H9 (cell line): ENCODE measurements at regions not wholly inside any gene's neighbourhood (a gene's known extent, or its start where the extent isn't known, plus 50 kb on each side); places are given as distances from the start of the nearest gene placed in this dataset.

ENCODE experiments used
- DNase-seq: peaks from one replicate; pipeline ENCODE4 v3.0.0-alpha.2; 2017
- H2AFZ ChIP-seq: one replicate; pipeline ENCODE4 v1.6.1; 2013; ENCODE audit warnings: mild to moderate bottlenecking, low read length, control low read depth, moderate library complexity
- H2AK5ac ChIP-seq: 2 replicates; pipeline ENCODE4 v1.6.1; 2013; ENCODE audit warnings: low read length, control low read depth, mixed read lengths; ENCODE audit not compliant: insufficient read length
- H2BK120ac ChIP-seq: one replicate; pipeline ENCODE4 v1.6.1; 2013; ENCODE audit warnings: low read depth, mild to moderate bottlenecking, low read length, control low read depth, inconsistent platforms; ENCODE audit not compliant: poor library complexity, severe bottlenecking
- H2BK12ac ChIP-seq: 2 replicates; pipeline ENCODE4 v1.6.1; 2013; ENCODE audit warnings: low read length, control low read depth, mixed read lengths, low read depth; ENCODE audit not compliant: insufficient read length
- H2BK15ac ChIP-seq: 2 replicates; pipeline ENCODE4 v1.6.1; 2013; ENCODE audit warnings: low read depth, low read length, control low read depth
- H2BK20ac ChIP-seq: one replicate; pipeline ENCODE4 v1.6.1; 2013; ENCODE audit warnings: low read depth, mild to moderate bottlenecking, low read length, control low read depth, inconsistent platforms; ENCODE audit not compliant: poor library complexity, severe bottlenecking
- H2BK5ac ChIP-seq: 2 replicates; pipeline ENCODE4 v1.6.1; 2013; ENCODE audit warnings: low read length, control low read depth, mixed read lengths; ENCODE audit not compliant: insufficient read length
- H3K14ac ChIP-seq: 2 replicates; pipeline ENCODE4 v1.6.1; 2013; ENCODE audit warnings: low read length, control low read depth; ENCODE audit not compliant: insufficient read depth
- H3K18ac ChIP-seq: 2 replicates; pipeline ENCODE4 v1.6.1; 2013; ENCODE audit warnings: low read depth, mild to moderate bottlenecking, mixed read lengths, low read length, control low read depth; ENCODE audit not compliant: insufficient read length
- H3K23ac ChIP-seq: 2 replicates; pipeline ENCODE4 v1.6.1; 2013; ENCODE audit warnings: low read length, control low read depth, mixed read lengths, low read depth; ENCODE audit not compliant: insufficient read length
- H3K23me2 ChIP-seq: 2 replicates; pipeline ENCODE4 v1.6.1; 2013; ENCODE audit warnings: low read depth, mild to moderate bottlenecking, mixed read lengths, low read length, control low read depth; ENCODE audit not compliant: insufficient read length, poor library complexity, severe bottlenecking
- H3K27ac ChIP-seq: 2 replicates; pipeline ENCODE4 v1.5.1; 2013; ENCODE audit warnings: low read length, control low read depth, mixed read lengths, low read depth; ENCODE audit not compliant: insufficient read length
- H3K27me3 ChIP-seq: 2 replicates; pipeline ENCODE4 v1.6.1; 2013; ENCODE audit warnings: low read length, control low read depth, inconsistent platforms; ENCODE audit not compliant: insufficient read depth
- H3K4ac ChIP-seq: 2 replicates; pipeline ENCODE4 v1.6.1; 2013; ENCODE audit warnings: low read depth, mild to moderate bottlenecking, control low read depth, inconsistent platforms, low read length, moderate library complexity
- H3K4me1 ChIP-seq: 2 replicates; pipeline ENCODE4 v1.6.1; 2013; ENCODE audit warnings: low read length, control low read depth, inconsistent platforms; ENCODE audit not compliant: insufficient read depth
- H3K4me2 ChIP-seq: 2 replicates; pipeline ENCODE4 v1.6.1; 2013; ENCODE audit warnings: low read length, control low read depth, mixed read lengths; ENCODE audit not compliant: insufficient read length, insufficient read depth
- H3K56ac ChIP-seq: 2 replicates; pipeline ENCODE4 v1.6.1; 2013; ENCODE audit warnings: low read depth, mild to moderate bottlenecking, mixed read lengths, low read length, control low read depth; ENCODE audit not compliant: insufficient read length
- H3K79me1 ChIP-seq: 2 replicates; pipeline ENCODE4 v1.6.1; 2013; ENCODE audit warnings: low read depth, mild to moderate bottlenecking, moderate library complexity, low read length, control low read depth, inconsistent platforms; ENCODE audit not compliant: insufficient read depth, poor library complexity, severe bottlenecking
- H3K79me2 ChIP-seq: 2 replicates; pipeline ENCODE4 v1.6.1; 2013; ENCODE audit warnings: low read length, control low read depth, inconsistent platforms; ENCODE audit not compliant: insufficient read depth
- H3K9ac ChIP-seq: 2 replicates; pipeline ENCODE4 v1.6.1; 2013; ENCODE audit warnings: low read length, control low read depth, mixed read lengths; ENCODE audit not compliant: insufficient read length; ENCODE audit errors: extremely low read depth
- H3K9me3 ChIP-seq: one replicate; pipeline ENCODE4 v1.6.1; 2013; ENCODE audit warnings: low read depth, low read length, inconsistent platforms; ENCODE audit not compliant: control insufficient read depth
- H3T11ph ChIP-seq: one replicate; pipeline ENCODE4 v1.6.1; 2013; ENCODE audit warnings: mild to moderate bottlenecking, low read length, control low read depth, inconsistent platforms
- H4K20me1 ChIP-seq: one replicate; pipeline ENCODE4 v1.6.1; 2013; ENCODE audit not compliant: control insufficient read depth, insufficient read length, insufficient read depth
- H4K5ac ChIP-seq: 2 replicates; pipeline ENCODE4 v1.6.1; 2013; ENCODE audit warnings: low read depth, mild to moderate bottlenecking, mixed read lengths, low read length, control low read depth; ENCODE audit not compliant: insufficient read length
- H4K8ac ChIP-seq: replicated peaks from 2 replicates; pipeline ENCODE4 v1.6.1; 2013; ENCODE audit warnings: low read length, control low read depth, mixed read lengths, low read depth; ENCODE audit not compliant: insufficient read length
- H4K91ac ChIP-seq: 2 replicates; pipeline ENCODE4 v1.6.1; 2013; ENCODE audit warnings: low read depth, mild to moderate bottlenecking, moderate library complexity, mixed read lengths, low read length, control low read depth; ENCODE audit not compliant: insufficient read length
- H3K27ac Mint-ChIP-seq, 3 experiments: 2 replicates in 2 of 3; 3 replicates in 1 of 3; pipeline ENCODE4 v1.8.0; 2020 to 2021; ENCODE audit warnings: mixed read lengths in 3 of 3, mild to moderate bottlenecking in 1 of 3, moderate library complexity in 1 of 3
- H3K27me3 Mint-ChIP-seq: 2 replicates; pipeline ENCODE4 v1.8.0; 2021; ENCODE audit warnings: low read depth, mild to moderate bottlenecking, moderate library complexity, mixed read lengths
- H3K36me3 Mint-ChIP-seq, 3 experiments: 2 replicates in 2 of 3; 3 replicates in 1 of 3; pipeline ENCODE4 v1.8.0; 2020 to 2021; ENCODE audit warnings: low read depth in 3 of 3, mixed read lengths in 3 of 3; ENCODE audit not compliant: insufficient read depth in 1 of 3
- H3K4me1 Mint-ChIP-seq, 2 experiments: 2 replicates each; pipeline ENCODE4 v1.8.0; 2020; ENCODE audit warnings: mixed read lengths in 2 of 2
- H3K4me3 Mint-ChIP-seq, 2 experiments: 2 replicates in 1 of 2; 3 replicates in 1 of 2; pipeline ENCODE4 v1.8.0; 2020 to 2021; ENCODE audit warnings: mild to moderate bottlenecking in 2 of 2, mixed read lengths in 2 of 2, moderate library complexity in 1 of 2
- H3K9me3 Mint-ChIP-seq, 2 experiments: 2 replicates in 1 of 2; 3 replicates in 1 of 2; pipeline ENCODE4 v1.8.0; 2020; ENCODE audit warnings: mild to moderate bottlenecking in 2 of 2, mixed read lengths in 2 of 2, moderate library complexity in 1 of 2
- WGBS: extraction: QIAGEN DNeasy Blood & Tissue Kit; methylation state at CpG from one replicate; pipeline ENCODE4 v1.1.7; 2013; ENCODE audit warnings: missing lambda C conversion rate, low lambda C conversion rate, mixed read lengths; ENCODE audit not compliant: insufficient read length; ENCODE audit errors: extremely low coverage; 5-methylcytosine and 5-hydroxymethylcytosine counted together
- TF ChIP-seq, protein P1 (sequence below): fragments of 200-600 bp; sonication (generic); conservative IDR thresholded peaks from 3 replicates; pipeline ENCODE4 v1.8.0; 2021; ENCODE audit warnings: antibody characterized with exemption, mild to moderate bottlenecking

DNA sequence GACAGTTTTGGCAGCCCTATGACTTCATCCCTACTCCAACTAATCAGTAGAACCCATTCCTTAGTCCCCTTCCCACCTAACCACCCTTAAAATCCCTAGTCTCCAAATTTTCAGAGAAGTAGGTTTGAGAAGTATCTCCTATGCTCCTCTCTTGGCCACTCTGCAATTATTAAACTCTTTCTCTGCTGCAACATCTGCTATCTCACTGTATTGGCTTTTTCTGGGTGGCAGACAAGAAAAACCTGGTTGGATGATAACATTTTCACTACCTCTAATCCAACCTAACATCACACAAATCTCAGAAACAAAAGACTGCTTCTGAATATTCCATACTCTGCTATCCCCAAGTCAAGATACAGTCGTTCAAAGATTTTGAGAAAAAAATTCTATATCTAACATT, 542.4 kb upstream of the SOX9 start:
- Histone ChIP-seq H2BK12ac (no peak overlapping the region), H2BK15ac (no peak overlapping the region), H3K27me3 (no peaks in the 10 kb centered on the region), H2BK120ac (no peak overlapping the region), H4K91ac (no peak overlapping the region), H4K8ac (no peak overlapping the region), H3K9me3 (no peaks in the 10 kb centered on the region), H2AFZ (no peak overlapping the region), H3K79me1 (no peaks in the 10 kb centered on the region), H3K79me2 (no peaks in the 10 kb centered on the region), H3T11ph (no peak overlapping the region), H3K18ac (no peak overlapping the region), H3K56ac (no peak overlapping the region), H2BK5ac (no peak overlapping the region), H4K20me1 (no peaks in the 10 kb centered on the region), H4K5ac (no peak overlapping the region), H3K27ac (no peak overlapping the region), H2BK20ac (no peak overlapping the region), H3K23me2 (no peaks in the 10 kb centered on the region), H3K23ac (no peak overlapping the region), H3K4me2 (no peak overlapping the region), H3K9ac (no peak overlapping the region), H3K14ac (no peak overlapping the region), H2AK5ac (no peak overlapping the region), H3K4me1 (peaks cover 3% of the 10 kb centered on the region; the same call in 1 of the 2 replicates), H3K4ac (no peak overlapping the region)
- H3K4me3 Mint-ChIP-seq: no peak overlapping the region
- peaks cover 10 to 11% of the 10 kb centered on the region in 2 experiments for H3K9me3 Mint-ChIP-seq
- WGBS: no CpG with 5 or more reads among the region's 1 CpG
- TF ChIP-seq, protein P1, sequence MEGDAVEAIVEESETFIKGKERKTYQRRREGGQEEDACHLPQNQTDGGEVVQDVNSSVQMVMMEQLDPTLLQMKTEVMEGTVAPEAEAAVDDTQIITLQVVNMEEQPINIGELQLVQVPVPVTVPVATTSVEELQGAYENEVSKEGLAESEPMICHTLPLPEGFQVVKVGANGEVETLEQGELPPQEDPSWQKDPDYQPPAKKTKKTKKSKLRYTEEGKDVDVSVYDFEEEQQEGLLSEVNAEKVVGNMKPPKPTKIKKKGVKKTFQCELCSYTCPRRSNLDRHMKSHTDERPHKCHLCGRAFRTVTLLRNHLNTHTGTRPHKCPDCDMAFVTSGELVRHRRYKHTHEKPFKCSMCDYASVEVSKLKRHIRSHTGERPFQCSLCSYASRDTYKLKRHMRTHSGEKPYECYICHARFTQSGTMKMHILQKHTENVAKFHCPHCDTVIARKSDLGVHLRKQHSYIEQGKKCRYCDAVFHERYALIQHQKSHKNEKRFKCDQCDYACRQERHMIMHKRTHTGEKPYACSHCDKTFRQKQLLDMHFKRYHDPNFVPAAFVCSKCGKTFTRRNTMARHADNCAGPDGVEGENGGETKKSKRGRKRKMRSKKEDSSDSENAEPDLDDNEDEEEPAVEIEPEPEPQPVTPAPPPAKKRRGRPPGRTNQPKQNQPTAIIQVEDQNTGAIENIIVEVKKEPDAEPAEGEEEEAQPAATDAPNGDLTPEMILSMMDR: no peak
- H3K36me3 Mint-ChIP-seq: peaks cover 0 to 18% (median 5%) of the 10 kb centered on the region in 3 experiments; a peak in 2 of 7 replicates
- no peak overlapping the region for H3K27ac Mint-ChIP-seq
- no peaks in the 10 kb centered on the region for H3K27me3 Mint-ChIP-seq
- no peak for DNase-seq
- H3K4me1 Mint-ChIP-seq: peaks cover 5 to 7% of the 10 kb centered on the region in 2 experiments; a peak in 3 of 4 replicates
